Thymus (tissue), 11 donors: ENCODE measurements at regions not wholly inside any gene's neighbourhood (a gene's known extent, or its start where the extent isn't known, plus 50 kb on each side); places are given as distances from the start of the nearest gene placed in this dataset.

Experiments used
- DNase-seq, 9 donors: peaks; one replicate each; pipeline ENCODE4 v3.0.0-alpha.2; 2013; ENCODE audit warnings: low spot score in 9 of 9, low read depth in 6 of 9, missing footprints in 1 of 9
- H3K27ac ChIP-seq, 2 donors: one replicate each; pipeline ENCODE4 v1.5.1; 2013; ENCODE audit warnings: control low read depth in 1 of 2, low read depth in 1 of 2, low read length in 1 of 2, mild to moderate bottlenecking in 1 of 2, moderate library complexity in 1 of 2
- H3K27me3 ChIP-seq, 2 donors: one replicate each; pipeline ENCODE4 v1.5.1; 2013; ENCODE audit warnings: low read length in 1 of 2; ENCODE audit not compliant: control insufficient read depth in 2 of 2, insufficient read depth in 1 of 2
- H3K36me3 ChIP-seq, 2 donors: one replicate each; pipeline ENCODE4 v1.5.1; 2013; ENCODE audit warnings: low read length in 1 of 2, mild to moderate bottlenecking in 1 of 2, moderate library complexity in 1 of 2; ENCODE audit not compliant: control insufficient read depth in 2 of 2, insufficient read depth in 2 of 2
- H3K4me1 ChIP-seq, 2 donors: one replicate each; pipeline ENCODE4 v1.5.1; 2013; ENCODE audit warnings: low read length in 2 of 2; ENCODE audit not compliant: control insufficient read depth in 2 of 2, insufficient read depth in 2 of 2
- H3K4me3 ChIP-seq, 2 donors: one replicate each; pipeline ENCODE4 v1.5.1; 2013; ENCODE audit warnings: low read length in 2 of 2, control low read depth in 1 of 2, mild to moderate bottlenecking in 1 of 2
- H3K9me3 ChIP-seq, 2 donors: one replicate each; pipeline ENCODE4 v1.5.1; 2013; ENCODE audit warnings: low read length in 1 of 2, mild to moderate bottlenecking in 1 of 2; ENCODE audit not compliant: control insufficient read depth in 2 of 2, insufficient read depth in 1 of 2
- WGBS: extraction: QIAGEN DNeasy Blood & Tissue Kit; methylation state at CpG from one replicate; pipeline ENCODE4 v1.1.7; 2013; 5-methylcytosine and 5-hydroxymethylcytosine counted together
- donor health status: healthy.

DNA sequence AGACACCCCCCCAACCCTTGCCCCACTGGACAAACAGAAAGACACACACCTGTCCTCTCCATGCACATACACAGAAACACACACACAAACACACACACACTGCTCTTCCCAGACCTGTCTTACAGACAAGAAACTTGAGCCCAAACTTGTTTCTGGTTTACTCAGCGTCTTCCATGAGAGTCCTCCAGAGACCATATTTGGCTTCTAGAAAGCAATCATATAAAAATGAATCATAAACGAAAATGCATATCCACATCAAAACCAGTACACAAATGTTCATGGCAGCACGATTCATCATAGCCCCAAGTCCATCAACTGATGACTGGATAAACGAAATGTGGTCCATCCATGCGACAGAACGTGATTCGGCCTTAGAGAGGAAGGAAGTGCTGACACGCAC lies 84.2 kb upstream of the ASAP2 start:
- no peak for DNase-seq
- Histone ChIP-seq H3K27me3 (no peaks in the 10 kb centered on the region), H3K4me3 (no peak overlapping the region), H3K4me1 (no peaks in the 10 kb centered on the region), H3K9me3 (peaks cover 0 to 4% of the 10 kb centered on the region in 2 donors), H3K36me3 (no peaks in the 10 kb centered on the region), H3K27ac (no peak overlapping the region)
- 95% methylated on average over 8 of the region's 8 CpGs for WGBS

DNA sequence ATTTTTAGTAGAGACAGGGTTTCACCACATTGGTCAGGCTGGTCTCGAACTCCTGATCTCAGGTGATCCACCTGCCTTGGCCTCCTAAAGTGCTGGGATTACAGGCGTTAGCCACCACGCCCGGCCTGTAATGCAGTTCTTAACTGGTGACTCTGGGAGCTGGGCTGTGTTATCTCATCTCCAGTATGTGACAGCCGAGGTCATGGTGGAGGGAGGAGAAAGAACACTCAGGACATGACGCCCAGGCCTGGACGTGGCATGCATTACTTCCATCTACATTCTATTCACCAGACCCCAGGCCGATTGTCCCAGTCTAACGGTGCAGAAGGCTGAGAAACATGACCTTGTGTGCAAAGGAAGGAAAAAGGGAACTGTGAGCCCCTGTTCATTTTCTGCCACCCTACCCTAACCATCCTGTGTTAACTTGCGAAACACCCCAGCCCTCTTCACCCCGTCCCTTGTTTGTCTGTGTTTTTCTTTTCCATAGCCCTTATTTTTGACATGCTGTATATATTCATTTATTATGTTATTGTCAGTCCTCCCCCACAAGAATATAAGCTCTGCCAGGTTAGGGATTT lies 88.1 kb upstream of the ASAP2 start:
- Histone ChIP-seq H3K4me3 (no peak overlapping the region), H3K27me3 (no peaks in the 10 kb centered on the region), H3K27ac (no peak overlapping the region), H3K9me3 (peaks cover 0 to 2% of the 10 kb centered on the region in 2 donors), H3K4me1 (no peaks in the 10 kb centered on the region), H3K36me3 (no peaks in the 10 kb centered on the region)
- DNase-seq = no peak
- WGBS = 89% methylated on average over 11 of the region's 11 CpGs

DNA sequence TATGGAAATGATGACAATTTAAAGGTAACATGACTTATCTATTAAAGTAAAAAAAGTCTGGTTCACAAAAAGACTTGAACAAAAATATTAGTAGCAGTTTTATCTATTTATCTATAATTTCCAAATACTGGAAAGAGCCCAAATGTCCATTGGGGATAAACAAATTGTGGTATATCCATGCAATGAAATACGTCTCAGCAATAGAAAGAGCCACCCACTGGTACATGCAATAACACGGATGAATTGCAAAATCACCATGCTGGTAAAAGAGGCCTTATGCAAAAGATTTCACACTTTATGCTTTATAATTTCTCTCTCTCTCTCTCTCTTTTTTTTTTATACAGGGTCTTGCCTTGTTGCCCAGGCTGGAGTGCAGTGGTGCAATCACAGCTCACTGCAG lies 91.4 kb upstream of the ASAP2 start:
- WGBS = 95% methylated on average over 2 of the region's 2 CpGs
- no peak for DNase-seq
- Histone ChIP-seq H3K36me3 (no peaks in the 10 kb centered on the region), H3K4me1 (peaks cover 0 to 2% of the 10 kb centered on the region in 2 donors), H3K27ac (no peak overlapping the region), H3K27me3 (no peaks in the 10 kb centered on the region), H3K4me3 (no peak overlapping the region), H3K9me3 (peaks cover 0 to 3% of the 10 kb centered on the region in 2 donors)

DNA sequence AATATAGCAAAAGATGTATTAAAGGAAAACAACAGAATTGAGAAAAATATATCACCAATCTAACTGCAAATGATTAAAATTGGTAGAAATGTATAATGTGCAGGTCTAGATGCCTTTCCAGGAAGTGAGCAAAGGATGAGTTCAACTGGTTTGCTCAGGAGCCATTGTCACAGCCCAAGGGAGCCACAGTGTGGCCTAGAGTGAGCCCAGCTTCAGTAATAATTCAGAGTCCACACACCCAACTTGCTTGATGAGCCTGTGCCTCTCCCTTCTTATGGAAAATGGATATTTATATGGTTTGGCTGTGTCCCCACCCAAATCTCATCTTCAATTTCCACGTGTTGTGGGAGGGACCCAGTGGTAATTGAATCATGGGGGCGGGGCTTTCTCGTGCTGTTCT lies 92.2 kb upstream of the ASAP2 start:
- peaks cover 0 to 3% of the 10 kb centered on the region in 2 donors for H3K9me3 ChIP-seq

DNA sequence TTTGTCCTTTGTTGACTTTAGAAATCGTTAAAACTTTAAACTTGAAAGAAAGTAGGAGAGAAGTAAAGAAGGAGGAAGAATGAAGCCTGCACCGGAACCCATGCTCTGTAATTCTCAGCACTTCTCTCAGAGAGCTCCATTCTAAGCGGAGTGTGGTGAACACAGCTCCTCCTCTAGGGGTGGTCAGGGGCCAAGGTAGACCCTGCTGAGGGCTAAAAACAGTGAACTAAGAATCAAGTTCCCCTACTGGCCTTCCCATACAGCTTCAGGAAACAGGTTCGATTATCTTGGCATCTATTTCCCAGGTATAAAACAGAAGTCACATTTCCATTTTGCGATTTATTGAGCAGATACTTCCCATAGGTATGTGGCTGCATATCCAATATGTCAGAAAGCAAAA lies 92.7 kb upstream of the ASAP2 start:
- Histone ChIP-seq H3K36me3 (no peaks in the 10 kb centered on the region), H3K4me1 (peaks cover 0 to 2% of the 10 kb centered on the region in 2 donors), H3K27me3 (no peaks in the 10 kb centered on the region), H3K4me3 (no peak overlapping the region), H3K27ac (no peak overlapping the region), H3K9me3 (peaks cover 0 to 3% of the 10 kb centered on the region in 2 donors)
- no peak for DNase-seq
- WGBS = 68% methylated on average over 5 of the region's 5 CpGs

More for the DNA sequence above, 92.2 kb upstream of the ASAP2 start:
- WGBS = 93% methylated on average over 3 of the region's 3 CpGs
- no peak for DNase-seq
- Histone ChIP-seq H3K27me3 (no peaks in the 10 kb centered on the region), H3K36me3 (no peaks in the 10 kb centered on the region), H3K27ac (no peak overlapping the region), H3K4me3 (no peak overlapping the region), H3K4me1 (peaks cover 0 to 2% of the 10 kb centered on the region in 2 donors)

DNA sequence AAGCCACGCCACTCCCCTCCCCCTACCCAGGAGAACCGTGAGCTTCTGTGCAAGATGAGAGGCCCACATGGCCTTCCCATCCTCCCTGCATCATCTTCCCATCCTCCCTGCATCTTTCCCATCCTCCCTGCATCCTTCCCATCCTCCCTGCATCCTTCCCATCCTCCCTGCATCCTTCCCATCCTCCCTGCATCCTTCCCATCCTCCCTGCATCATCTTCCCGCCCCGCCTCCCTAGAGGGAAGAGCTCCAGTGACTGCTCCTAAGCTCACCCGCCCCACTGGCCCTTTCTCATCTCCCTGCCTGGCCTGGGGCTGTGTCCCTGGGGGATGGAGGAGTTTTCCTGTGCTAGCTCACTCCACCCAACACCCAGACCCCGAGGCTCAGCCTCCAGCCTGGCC lies 93.3 kb upstream of the ASAP2 start:
- Histone ChIP-seq H3K4me3 (no peak overlapping the region), H3K4me1 (peaks cover 0 to 2% of the 10 kb centered on the region in 2 donors), H3K27ac (no peak overlapping the region), H3K36me3 (no peaks in the 10 kb centered on the region), H3K9me3 (peaks cover 0 to 3% of the 10 kb centered on the region in 2 donors), H3K27me3 (no peaks in the 10 kb centered on the region)
- 94% methylated on average over 6 of the region's 6 CpGs for WGBS
- DNase-seq = no peak

DNA sequence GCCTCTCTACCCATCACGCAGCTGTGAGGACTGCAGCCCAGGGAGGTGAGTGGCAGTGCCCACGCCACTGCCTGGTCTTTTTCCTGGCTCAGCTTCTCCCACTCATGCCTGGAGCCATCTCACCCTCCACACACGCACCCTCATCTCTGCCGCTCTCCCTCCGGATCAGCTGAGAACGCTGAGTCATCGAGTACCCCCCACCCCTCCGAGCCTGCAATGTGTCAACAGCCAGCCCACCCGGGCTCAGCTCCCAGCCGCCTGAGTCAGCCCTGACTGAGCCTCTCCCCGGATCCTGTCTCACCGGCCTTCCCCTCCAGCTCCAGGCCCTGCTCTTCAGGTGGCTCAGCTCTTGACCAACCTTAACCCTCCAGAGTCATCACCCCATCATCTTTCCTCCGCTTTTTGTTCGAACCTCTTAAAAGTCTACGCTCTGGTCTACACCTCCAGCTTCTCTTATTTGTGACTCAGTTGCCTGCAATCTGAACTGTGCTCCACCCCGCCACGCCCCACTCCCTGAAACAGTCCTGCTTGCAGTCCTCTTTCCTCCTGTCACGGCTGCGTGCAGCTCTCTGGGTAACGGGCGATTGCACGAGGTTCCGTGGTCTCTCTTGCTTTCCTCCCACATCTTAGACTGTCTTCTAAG lies 94.4 kb upstream of the ASAP2 start:
- Histone ChIP-seq H3K4me1 (peaks cover 0 to 2% of the 10 kb centered on the region in 2 donors), H3K27ac (no peak overlapping the region), H3K36me3 (no peaks in the 10 kb centered on the region), H3K9me3 (peaks cover 0 to 3% of the 10 kb centered on the region in 2 donors), H3K27me3 (no peaks in the 10 kb centered on the region), H3K4me3 (no peak overlapping the region)
- no peak for DNase-seq
- WGBS = 54% methylated on average over 23 of the region's 23 CpGs

DNA sequence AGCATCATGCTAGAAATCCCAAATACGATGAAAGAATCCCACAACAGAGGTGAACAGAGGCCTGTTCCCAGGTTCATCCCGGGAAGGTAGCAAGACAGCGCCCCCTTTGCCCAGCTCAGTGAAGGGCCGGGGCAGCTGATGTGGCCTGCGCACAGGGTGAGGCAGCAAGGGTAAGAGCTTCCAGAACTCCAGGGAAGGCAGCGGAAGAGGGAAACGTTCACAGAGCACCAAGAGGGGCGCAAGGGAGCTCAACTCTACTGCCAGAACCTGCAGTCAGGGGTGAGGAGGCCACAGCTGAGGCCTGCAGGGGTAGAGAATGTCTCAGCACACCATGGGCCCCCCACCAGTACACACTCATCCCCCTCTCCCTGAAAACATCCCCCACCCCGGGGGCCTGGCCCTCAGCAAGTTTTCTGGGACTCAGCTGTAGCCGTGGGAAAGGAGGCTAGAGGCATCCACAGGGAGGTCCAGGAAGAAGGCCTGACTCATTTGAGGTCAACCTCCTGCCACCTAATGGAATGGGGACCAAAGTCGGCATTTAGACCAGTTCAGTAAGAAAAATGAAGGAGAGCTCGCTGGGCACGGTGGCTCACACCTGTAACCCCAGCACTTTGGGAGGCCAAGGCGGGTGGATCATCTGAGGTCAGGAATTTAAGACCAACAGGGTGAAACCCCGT lies 95.6 kb upstream of the ASAP2 start:
- no peak for DNase-seq
- WGBS = 97% methylated on average over 15 of the region's 15 CpGs
- peaks cover 0 to 2% of the 10 kb centered on the region in 2 donors for H3K4me1 ChIP-seq
- no peak overlapping the region for H3K4me3 ChIP-seq
- H3K9me3 ChIP-seq = peaks cover 0 to 3% of the 10 kb centered on the region in 2 donors
- H3K27ac ChIP-seq = no peak overlapping the region
- no peaks in the 10 kb centered on the region for H3K36me3 ChIP-seq
- no peaks in the 10 kb centered on the region for H3K27me3 ChIP-seq

DNA sequence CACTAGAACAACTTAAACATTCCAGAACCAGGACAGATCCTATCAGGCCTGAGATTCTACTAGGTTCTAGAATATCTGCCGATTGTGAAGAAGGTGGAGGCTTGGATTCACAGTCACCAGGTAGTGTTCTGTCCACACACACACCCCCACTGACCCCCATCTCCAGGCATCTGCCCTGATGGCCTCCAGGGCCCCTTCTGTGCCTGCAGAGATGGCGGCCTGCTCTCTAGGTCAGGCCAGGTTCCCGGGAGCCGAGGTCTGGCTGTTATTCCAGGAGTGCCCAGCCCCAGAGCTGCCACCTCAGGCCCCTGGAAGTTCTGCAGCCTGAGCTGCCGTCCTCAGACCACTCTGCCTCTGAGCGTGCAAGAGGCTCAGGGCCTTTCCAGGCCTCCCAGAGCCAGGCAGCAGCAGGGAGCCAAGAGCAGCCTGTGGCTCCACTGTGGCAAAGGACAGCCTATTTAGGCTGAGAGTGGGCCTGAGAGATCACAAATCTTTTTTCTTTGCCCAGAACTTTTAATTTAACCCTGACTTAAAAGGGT lies 96.2 kb upstream of the ASAP2 start:
- H3K9me3 ChIP-seq = peaks cover 0 to 3% of the 10 kb centered on the region in 2 donors
- no peak for DNase-seq
- no peaks in the 10 kb centered on the region for H3K36me3 ChIP-seq
- H3K4me3 ChIP-seq = no peak overlapping the region
- H3K27ac ChIP-seq = no peak overlapping the region
- 99% methylated on average over 6 of the region's 6 CpGs for WGBS
- peaks cover 0 to 2% of the 10 kb centered on the region in 2 donors for H3K4me1 ChIP-seq
- H3K27me3 ChIP-seq = no peaks in the 10 kb centered on the region
